ENCODE measurements at regions not wholly inside any gene's neighbourhood (a gene's known extent, or its start where the extent isn't known, plus 50 kb on each side); places are given as distances from the start of the nearest gene placed in this dataset.
A peak's percentile ranks its signal among the peaks of the same experiment; 100 is the strongest.

DNA sequence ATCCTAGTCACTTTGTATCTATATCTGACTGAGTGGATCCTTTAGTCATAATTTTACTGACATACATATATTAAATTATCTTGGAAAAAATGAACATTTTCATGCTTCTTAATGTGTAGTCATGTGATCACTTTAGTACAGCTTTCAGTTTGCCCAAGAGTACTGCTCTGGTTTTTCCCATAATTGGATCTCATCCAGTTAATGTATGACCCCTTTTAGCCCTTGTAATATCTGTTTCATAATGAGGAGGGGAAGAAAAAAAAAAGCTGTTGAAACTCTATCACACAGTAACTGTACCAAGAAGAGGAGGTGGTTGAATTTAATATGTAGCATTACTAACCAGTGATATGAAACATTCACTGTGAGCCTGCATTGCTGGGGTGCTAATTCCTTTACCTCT is 328.7 kb downstream of the PTPRC start:
- no peak overlapping the region for H3K4me3 ChIP-seq
- DNase-seq (ENCODE audit: low read depth, low spot score), result no peak
- SMC1A ChIA-PET (ENCODE audit: uncharacterized antibody, unreplicated experiment), result interaction anchor here (1.1 to 2.4 kb wide), 2 partner anchors 10 to 13 kb away, joined by 5 to 7 read pairs; no protein-coding TSS in a partner anchor
- POLR2A ChIA-PET, result no interaction called here
- no peaks in the 10 kb centered on the region for H3K79me2 ChIP-seq (ENCODE audit: control insufficient read depth, insufficient read depth, low read length)
- peak; percentile 25; the same call in 2 of the 3 replicates for ATAC-seq
- no peaks in the 10 kb centered on the region for H3K9me3 ChIP-seq (replicated peaks; ENCODE audit: control insufficient read depth, insufficient read depth, low read length)
- RAD21 ChIA-PET (ENCODE audit: unreplicated experiment), result interaction anchor here (1.3 kb wide), 1 partner anchor 276 kb away, joined by 3 read pairs; no protein-coding TSS in a partner anchor
- H2AFZ ChIP-seq (ENCODE audit: control insufficient read depth, low read depth, low read length), result no peak overlapping the region
- in situ Hi-C loops (cut with MboI), result no loop called here
- H3K36me3 ChIP-seq (ENCODE audit: control insufficient read depth in 2 of 2, insufficient read depth in 2 of 2, low read length in 1 of 2), result no peaks in the 10 kb centered on the region
- no peaks in the 10 kb centered on the region for H4K20me1 ChIP-seq (ENCODE audit: control insufficient read depth, insufficient read depth)
- H3K4me2 ChIP-seq (ENCODE audit: control insufficient read depth, insufficient read depth), result no peak overlapping the region
- H3K27ac ChIP-seq (ENCODE audit: control insufficient read depth, insufficient read depth), result no peak overlapping the region
- no TSS peak for BruUV-seq (replicated peaks)
- no peaks in the 10 kb centered on the region for H3K27me3 ChIP-seq (replicated peaks in 1 of 2; ENCODE audit: control insufficient read depth in 2 of 2, insufficient read depth in 2 of 2, low read length in 1 of 2)
- intact Hi-C loops (cut with micrococcal nuclease; ENCODE audit: unreplicated experiment), result no loop called here
- H3K4me1 ChIP-seq (ENCODE audit: control insufficient read depth, insufficient read depth, low read length), result no peaks in the 10 kb centered on the region
- no peak overlapping the region for H3K9ac ChIP-seq (ENCODE audit: control insufficient read depth, insufficient read depth, low read length)
- no peak for FAIRE-seq
- CTCF ChIA-PET, result interaction anchor here (1.0 to 1.7 kb wide), 2 partner anchors 27 to 146 kb away, joined by 3 to 5 read pairs; no protein-coding TSS in a partner anchor
- TF ChIP-seq NFXL1 (IDR thresholded peaks at IDR 0.05; ENCODE audit: borderline replicate concordance) (no peak), RAD51 (IDR thresholded peaks at IDR 0.05) (peak; percentile 54; the same call in 1 of the 2 replicates)

DNA sequence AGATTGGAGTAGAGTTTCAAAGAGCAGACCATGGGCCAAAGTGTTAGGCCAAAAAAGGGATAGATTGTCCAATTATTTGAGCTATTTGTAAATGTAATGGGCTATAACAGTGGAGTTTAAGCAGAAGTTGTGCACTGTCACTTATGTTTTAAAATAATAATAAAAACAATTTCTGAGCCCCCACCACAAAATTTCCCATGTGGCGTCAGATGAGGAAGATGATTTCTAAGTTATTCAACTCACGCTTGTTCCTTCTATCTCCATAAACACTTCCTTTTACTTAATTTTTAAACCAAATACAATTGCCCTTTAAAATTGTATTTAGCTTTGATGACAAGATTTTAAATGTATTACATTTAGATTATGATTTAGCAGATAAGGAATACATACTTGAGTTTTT is 330.0 kb downstream of the PTPRC start:
- BruUV-seq (replicated peaks), result no TSS peak
- TF ChIP-seq LARP7 (IDR thresholded peaks at IDR 0.05) (no peak), MXI1 (IDR thresholded peaks at IDR 0.05; ENCODE audit: low read depth, low read length) (no peak), ATF7 (IDR thresholded peaks at IDR 0.05; ENCODE audit: low read depth) (no peak), POLR2AphosphoS2 (IDR thresholded peaks at IDR 0.05; ENCODE audit: low read depth, low read length) (no peak), NBN (IDR thresholded peaks at IDR 0.05) (no peak), NFXL1 (IDR thresholded peaks at IDR 0.05; ENCODE audit: borderline replicate concordance) (no peak), ASH2L (IDR thresholded peaks at IDR 0.05; ENCODE audit: borderline replicate concordance, low read depth) (no peak), RUNX3 (IDR thresholded peaks at IDR 0.05; ENCODE audit: low read length) (no peak)
- TF ChIP-seq, protein P1, sequence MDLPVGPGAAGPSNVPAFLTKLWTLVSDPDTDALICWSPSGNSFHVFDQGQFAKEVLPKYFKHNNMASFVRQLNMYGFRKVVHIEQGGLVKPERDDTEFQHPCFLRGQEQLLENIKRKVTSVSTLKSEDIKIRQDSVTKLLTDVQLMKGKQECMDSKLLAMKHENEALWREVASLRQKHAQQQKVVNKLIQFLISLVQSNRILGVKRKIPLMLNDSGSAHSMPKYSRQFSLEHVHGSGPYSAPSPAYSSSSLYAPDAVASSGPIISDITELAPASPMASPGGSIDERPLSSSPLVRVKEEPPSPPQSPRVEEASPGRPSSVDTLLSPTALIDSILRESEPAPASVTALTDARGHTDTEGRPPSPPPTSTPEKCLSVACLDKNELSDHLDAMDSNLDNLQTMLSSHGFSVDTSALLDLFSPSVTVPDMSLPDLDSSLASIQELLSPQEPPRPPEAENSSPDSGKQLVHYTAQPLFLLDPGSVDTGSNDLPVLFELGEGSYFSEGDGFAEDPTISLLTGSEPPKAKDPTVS (IDR thresholded peaks at IDR 0.05; ENCODE audit: low read depth, low read length), result no peak
- TF ChIP-seq, protein P2, sequence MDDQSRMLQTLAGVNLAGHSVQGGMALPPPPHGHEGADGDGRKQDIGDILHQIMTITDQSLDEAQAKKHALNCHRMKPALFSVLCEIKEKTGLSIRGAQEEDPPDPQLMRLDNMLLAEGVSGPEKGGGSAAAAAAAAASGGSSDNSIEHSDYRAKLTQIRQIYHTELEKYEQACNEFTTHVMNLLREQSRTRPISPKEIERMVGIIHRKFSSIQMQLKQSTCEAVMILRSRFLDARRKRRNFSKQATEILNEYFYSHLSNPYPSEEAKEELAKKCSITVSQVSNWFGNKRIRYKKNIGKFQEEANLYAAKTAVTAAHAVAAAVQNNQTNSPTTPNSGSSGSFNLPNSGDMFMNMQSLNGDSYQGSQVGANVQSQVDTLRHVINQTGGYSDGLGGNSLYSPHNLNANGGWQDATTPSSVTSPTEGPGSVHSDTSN (IDR thresholded peaks at IDR 0.05; ENCODE audit: insufficient replicate concordance, low read depth, low read length), result no peak
- TF ChIP-seq, protein P3, sequence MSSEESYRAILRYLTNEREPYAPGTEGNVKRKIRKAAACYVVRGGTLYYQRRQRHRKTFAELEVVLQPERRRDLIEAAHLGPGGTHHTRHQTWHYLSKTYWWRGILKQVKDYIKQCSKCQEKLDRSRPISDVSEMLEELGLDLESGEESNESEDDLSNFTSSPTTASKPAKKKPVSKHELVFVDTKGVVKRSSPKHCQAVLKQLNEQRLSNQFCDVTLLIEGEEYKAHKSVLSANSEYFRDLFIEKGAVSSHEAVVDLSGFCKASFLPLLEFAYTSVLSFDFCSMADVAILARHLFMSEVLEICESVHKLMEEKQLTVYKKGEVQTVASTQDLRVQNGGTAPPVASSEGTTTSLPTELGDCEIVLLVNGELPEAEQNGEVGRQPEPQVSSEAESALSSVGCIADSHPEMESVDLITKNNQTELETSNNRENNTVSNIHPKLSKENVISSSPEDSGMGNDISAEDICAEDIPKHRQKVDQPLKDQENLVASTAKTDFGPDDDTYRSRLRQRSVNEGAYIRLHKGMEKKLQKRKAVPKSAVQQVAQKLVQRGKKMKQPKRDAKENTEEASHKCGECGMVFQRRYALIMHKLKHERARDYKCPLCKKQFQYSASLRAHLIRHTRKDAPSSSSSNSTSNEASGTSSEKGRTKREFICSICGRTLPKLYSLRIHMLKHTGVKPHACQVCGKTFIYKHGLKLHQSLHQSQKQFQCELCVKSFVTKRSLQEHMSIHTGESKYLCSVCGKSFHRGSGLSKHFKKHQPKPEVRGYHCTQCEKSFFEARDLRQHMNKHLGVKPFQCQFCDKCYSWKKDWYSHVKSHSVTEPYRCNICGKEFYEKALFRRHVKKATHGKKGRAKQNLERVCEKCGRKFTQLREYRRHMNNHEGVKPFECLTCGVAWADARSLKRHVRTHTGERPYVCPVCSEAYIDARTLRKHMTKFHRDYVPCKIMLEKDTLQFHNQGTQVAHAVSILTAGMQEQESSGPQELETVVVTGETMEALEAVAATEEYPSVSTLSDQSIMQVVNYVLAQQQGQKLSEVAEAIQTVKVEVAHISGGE (CRISPR knock-in tag; IDR thresholded peaks at IDR 0.05), result no peak

More for the DNA sequence above, 330.0 kb downstream of the PTPRC start:
- no peaks in the 10 kb centered on the region for H4K20me1 ChIP-seq (ENCODE audit: control insufficient read depth, insufficient read depth)
- no peak for DNase-seq (ENCODE audit: low read depth, low spot score)
- no peak overlapping the region for H3K9ac ChIP-seq (ENCODE audit: control insufficient read depth, insufficient read depth, low read length)
- no peaks in the 10 kb centered on the region for H3K9me3 ChIP-seq (replicated peaks; ENCODE audit: control insufficient read depth, insufficient read depth, low read length)
- H3K79me2 ChIP-seq (ENCODE audit: control insufficient read depth, insufficient read depth, low read length), result no peaks in the 10 kb centered on the region
- H3K36me3 ChIP-seq (ENCODE audit: control insufficient read depth in 2 of 2, insufficient read depth in 2 of 2, low read length in 1 of 2), result no peaks in the 10 kb centered on the region
- ATAC-seq, result no peak
- H3K27ac ChIP-seq (ENCODE audit: control insufficient read depth, insufficient read depth), result no peak overlapping the region
- no peaks in the 10 kb centered on the region for H3K4me1 ChIP-seq (ENCODE audit: control insufficient read depth, insufficient read depth, low read length)
- H3K4me3 ChIP-seq, result no peak overlapping the region
- RAD21 ChIA-PET (ENCODE audit: unreplicated experiment), result interaction anchor here (1.2 to 1.3 kb wide), 2 partner anchors 32 to 275 kb away, joined by 3 read pairs; no protein-coding TSS in a partner anchor
- H3K4me2 ChIP-seq (ENCODE audit: control insufficient read depth, insufficient read depth), result no peak overlapping the region
- in situ Hi-C loops (cut with MboI) (no loop called here), intact Hi-C loops (cut with micrococcal nuclease; ENCODE audit: unreplicated experiment) (no loop called here)
- H3K27me3 ChIP-seq (replicated peaks in 1 of 2; ENCODE audit: control insufficient read depth in 2 of 2, insufficient read depth in 2 of 2, low read length in 1 of 2), result no peaks in the 10 kb centered on the region
- FAIRE-seq, result no peak
- WGBS (ENCODE audit: insufficient coverage, insufficient replicate concordance, low lambda C conversion rate, missing lambda C conversion rate), result 92% methylated on average over 2 of the region's 2 CpGs
- SMC1A ChIA-PET (ENCODE audit: uncharacterized antibody, unreplicated experiment), result interaction anchor here (0.8 to 1.2 kb wide), 3 partner anchors 13 to 278 kb away, joined by 3 read pairs; no protein-coding TSS in a partner anchor
- POLR2A ChIA-PET, result interaction anchor here (1.0 kb wide), 1 partner anchor 31 kb away, joined by 3 read pairs; no protein-coding TSS in a partner anchor
- CTCF ChIA-PET, result interaction anchor here (1.0 to 1.7 kb wide), 2 partner anchors 26 to 28 kb away, joined by 3 to 5 read pairs; no protein-coding TSS in a partner anchor
- no peak overlapping the region for H2AFZ ChIP-seq (ENCODE audit: control insufficient read depth, low read depth, low read length)
